Activated T-cell treated with anti-CD3 and anti-CD28 coated beads, Interleukin-2, amount 50 U/mL, for 4 hours (primary cell): ENCODE measurements at regions not wholly inside any gene's neighbourhood (a gene's known extent, or its start where the extent isn't known, plus 50 kb on each side); places are given as distances from the start of the nearest gene placed in this dataset.

Experiments
- ATAC-seq, 2 donors: fragments of 200-7000 bp; cut with Tn5 transposase; one replicate each; pipeline ENCODE4 v1.10.0; 2021
- DNase-seq: peaks from one replicate; pipeline ENCODE4 v3.0.0-alpha.2; 2020
- H3K27me3 Mint-ChIP-seq: one replicate; pipeline ENCODE4 v1.8.0; 2021; ENCODE audit warnings: low read depth, mixed read lengths
- H3K36me3 Mint-ChIP-seq: one replicate; pipeline ENCODE4 v1.8.0; 2022; ENCODE audit warnings: mixed read lengths; ENCODE audit not compliant: insufficient read depth
- H3K4me1 Mint-ChIP-seq: one replicate; pipeline ENCODE4 v1.8.0; 2021; ENCODE audit warnings: low read depth, mixed read lengths
- H3K4me3 Mint-ChIP-seq: one replicate; pipeline ENCODE4 v1.8.0; 2021; ENCODE audit warnings: mild to moderate bottlenecking, moderate library complexity, mixed read lengths
- H3K9me3 Mint-ChIP-seq: one replicate; pipeline ENCODE4 v1.8.0; 2021; ENCODE audit warnings: mixed read lengths

DNA sequence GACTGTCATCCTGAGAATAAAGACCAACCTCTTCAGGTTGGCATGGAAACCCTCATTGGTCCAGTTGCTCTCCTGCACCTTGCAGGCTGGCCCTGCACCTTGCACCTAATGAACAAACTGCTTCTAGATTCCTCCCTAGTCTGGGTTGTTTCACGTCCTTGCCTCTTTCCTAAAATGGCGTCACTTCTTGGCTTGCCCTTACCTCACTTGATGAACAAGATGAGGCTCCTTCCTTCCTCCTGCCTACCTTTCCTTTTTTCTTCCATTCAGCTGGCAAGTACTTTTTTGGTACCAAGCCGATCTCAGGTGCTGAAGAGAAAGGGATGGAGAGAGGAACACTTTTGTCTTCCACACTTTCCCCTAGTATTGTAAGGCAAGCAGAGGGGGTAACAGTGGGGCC lies 74.5 kb downstream of the MYCN start:
- peaks cover 27% of the 10 kb centered on the region for H3K27me3 Mint-ChIP-seq
- DNase-seq: no peak
- no peaks in the 10 kb centered on the region for H3K9me3 Mint-ChIP-seq
- H3K4me1 Mint-ChIP-seq: peaks cover 4% of the 10 kb centered on the region
- H3K4me3 Mint-ChIP-seq: no peak overlapping the region
- H3K36me3 Mint-ChIP-seq: no peaks in the 10 kb centered on the region
- no peak for ATAC-seq

DNA sequence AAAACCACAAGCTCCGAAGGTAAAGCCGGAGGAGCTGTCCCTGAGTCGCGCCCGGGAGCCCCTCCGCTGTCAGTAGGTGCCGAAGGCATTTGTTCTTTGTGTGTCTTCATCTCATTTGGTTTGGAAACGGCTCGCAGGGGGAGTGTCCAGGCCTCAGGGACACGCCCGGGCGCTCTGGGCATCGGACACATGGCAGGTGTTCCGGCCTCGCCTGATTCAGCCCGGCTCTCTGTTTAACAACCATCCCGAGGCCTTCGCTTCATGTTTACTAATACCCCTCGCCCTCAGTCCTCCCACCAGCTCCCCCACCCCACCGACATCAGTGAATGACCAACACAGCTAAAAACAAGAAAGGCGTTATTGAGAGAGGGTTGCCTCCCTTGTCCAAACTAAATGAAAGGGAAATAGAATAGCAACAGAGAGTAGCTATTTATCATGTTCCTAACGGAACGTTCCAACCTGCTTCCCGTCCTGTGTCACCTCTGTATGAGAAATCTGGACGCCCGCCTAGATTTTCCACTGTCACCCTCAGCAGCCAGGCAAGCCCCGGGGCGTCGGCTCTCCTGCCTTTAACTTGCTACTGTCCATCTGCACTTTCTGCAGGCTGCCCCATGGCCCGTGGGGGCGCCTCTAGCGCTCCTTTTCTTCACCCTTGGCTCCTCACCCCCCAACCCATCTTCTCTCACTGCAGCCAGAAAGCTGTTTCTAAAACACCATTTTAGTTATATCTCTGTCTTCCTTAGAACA lies 73.9 kb downstream of the MYCN start:
- H3K27me3 Mint-ChIP-seq: peaks cover 27% of the 10 kb centered on the region
- no peak for ATAC-seq
- no peaks in the 10 kb centered on the region for H3K36me3 Mint-ChIP-seq
- no peaks in the 10 kb centered on the region for H3K9me3 Mint-ChIP-seq
- no peak for DNase-seq
- peaks cover 4% of the 10 kb centered on the region for H3K4me1 Mint-ChIP-seq
- H3K4me3 Mint-ChIP-seq: no peak overlapping the region

- ATAC-seq (no peak), DNase-seq (no peak)
- Mint-ChIP-seq H3K9me3 (no peaks in the 10 kb centered on the region), H3K27me3 (peaks cover 27% of the 10 kb centered on the region), H3K36me3 (no peaks in the 10 kb centered on the region), H3K4me1 (peaks cover 4% of the 10 kb centered on the region), H3K4me3 (no peak overlapping the region)
Measured at GRCh38 chr2:16013359-16013911, 73.1 kb downstream of the MYCN start.

DNA sequence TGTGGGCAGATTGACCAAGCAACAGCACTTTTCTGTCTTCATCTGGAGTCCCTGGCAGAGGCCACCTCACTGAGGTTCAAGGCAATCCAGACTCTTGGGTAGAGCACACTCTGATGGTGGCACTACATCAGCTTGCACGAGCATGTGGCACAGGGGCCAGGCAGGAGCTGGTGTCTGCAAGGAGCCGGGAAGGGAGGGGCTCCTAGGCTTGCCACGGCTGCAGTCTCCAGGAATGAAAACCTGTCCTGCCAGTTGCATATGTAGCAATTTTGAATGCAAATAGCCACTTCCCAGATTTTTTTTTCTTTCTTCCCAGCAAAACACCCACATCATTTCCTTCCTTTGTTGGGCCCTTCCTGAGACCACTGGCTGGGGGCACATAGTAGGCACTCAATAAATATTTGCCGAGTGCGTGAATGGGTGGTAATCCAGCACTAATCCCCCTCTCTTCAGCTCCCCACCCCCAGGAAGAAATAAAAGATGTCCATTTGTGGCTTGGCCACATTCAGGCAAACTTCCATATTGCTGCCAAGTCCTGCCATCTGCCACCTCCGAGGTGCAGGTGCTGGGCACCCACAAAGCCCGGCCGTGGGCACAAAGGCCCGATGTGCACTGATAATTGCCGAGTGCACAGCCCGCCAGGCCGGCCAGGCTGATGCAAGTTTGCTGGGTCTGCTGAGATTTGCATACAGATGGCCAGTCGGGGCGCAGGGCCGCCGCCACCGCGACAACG lies 72.4 kb downstream of the MYCN start:
- H3K27me3 Mint-ChIP-seq: peaks cover 27% of the 10 kb centered on the region
- DNase-seq (no peak), ATAC-seq (no peak)
- H3K36me3 Mint-ChIP-seq: no peaks in the 10 kb centered on the region
- H3K9me3 Mint-ChIP-seq: no peaks in the 10 kb centered on the region
- no peak overlapping the region for H3K4me3 Mint-ChIP-seq
- peaks cover 4% of the 10 kb centered on the region for H3K4me1 Mint-ChIP-seq

- DNase-seq (no peak), ATAC-seq (no peak)
- Mint-ChIP-seq H3K4me3 (no peak overlapping the region), H3K4me1 (peaks cover 4% of the 10 kb centered on the region), H3K9me3 (no peaks in the 10 kb centered on the region), H3K27me3 (peaks cover 27% of the 10 kb centered on the region), H3K36me3 (no peaks in the 10 kb centered on the region)
Measured at GRCh38 chr2:16012029-16012596, 71.8 kb downstream of the MYCN start.

DNA sequence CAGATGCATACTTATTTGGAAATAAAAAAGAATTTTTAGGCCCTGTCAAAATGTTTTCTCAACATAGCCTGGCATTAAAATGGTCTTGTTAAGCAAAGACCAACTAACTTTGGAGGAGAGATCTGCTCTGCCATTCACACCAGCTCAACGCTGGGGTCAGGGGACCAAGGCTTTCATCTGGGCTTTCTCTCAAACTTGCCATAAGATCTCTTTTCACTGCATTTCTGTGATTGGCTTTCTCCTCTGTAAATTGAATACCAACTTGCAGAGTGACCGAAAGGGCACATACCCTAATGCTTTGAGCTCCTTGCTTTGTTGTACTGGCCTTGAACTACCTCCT lies 71.2 kb downstream of the MYCN start:
- ATAC-seq (no peak), DNase-seq (no peak)
- Mint-ChIP-seq H3K9me3 (no peaks in the 10 kb centered on the region), H3K4me3 (no peak overlapping the region), H3K4me1 (peaks cover 4% of the 10 kb centered on the region), H3K36me3 (no peaks in the 10 kb centered on the region), H3K27me3 (peaks cover 27% of the 10 kb centered on the region)

DNA sequence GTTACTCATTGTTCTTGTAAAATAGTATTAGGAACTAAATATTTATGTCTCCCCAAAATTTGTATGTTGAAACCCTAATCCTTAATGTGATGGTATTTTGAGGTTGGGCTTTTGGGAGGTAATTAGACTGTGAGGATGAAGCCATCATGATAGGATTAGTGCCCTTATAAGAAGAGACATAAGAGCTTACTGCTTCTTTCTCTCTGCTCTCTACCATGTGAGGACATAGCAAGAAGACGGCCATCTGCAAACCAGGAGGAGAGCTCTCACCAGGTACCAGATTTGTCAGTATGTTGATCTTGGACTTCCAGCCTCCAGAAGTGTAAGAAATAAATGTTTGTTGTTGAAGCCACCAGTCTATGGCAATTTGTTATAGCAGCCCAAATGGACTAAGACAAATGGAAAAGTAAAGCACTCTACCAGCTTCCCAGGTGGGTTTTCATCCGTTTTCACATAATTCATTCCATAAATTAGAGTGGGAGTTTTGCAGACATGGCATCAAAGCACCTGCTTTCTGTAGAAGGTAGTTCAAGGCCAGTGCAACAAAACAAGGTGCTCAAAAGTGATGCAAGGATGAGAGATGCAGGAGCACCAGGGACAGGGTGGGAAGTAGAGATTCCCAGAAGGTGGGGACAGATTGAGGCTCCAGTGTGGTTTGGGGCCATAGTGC lies 70.7 kb downstream of the MYCN start:
- Mint-ChIP-seq H3K27me3 (peaks cover 27% of the 10 kb centered on the region), H3K36me3 (no peaks in the 10 kb centered on the region), H3K9me3 (no peaks in the 10 kb centered on the region), H3K4me3 (no peak overlapping the region), H3K4me1 (peaks cover 4% of the 10 kb centered on the region)
- DNase-seq: no peak
- ATAC-seq: no peak

GRCh38 chr2:16010011-16010410 lies 69.7 kb downstream of the MYCN start:
- H3K4me1 Mint-ChIP-seq: peaks cover 4% of the 10 kb centered on the region
- H3K27me3 Mint-ChIP-seq: peaks cover 23% of the 10 kb centered on the region
- ATAC-seq (no peak), DNase-seq (no peak)
- H3K4me3 Mint-ChIP-seq: no peak overlapping the region
- no peaks in the 10 kb centered on the region for H3K36me3 Mint-ChIP-seq
- H3K9me3 Mint-ChIP-seq: no peaks in the 10 kb centered on the region

DNA sequence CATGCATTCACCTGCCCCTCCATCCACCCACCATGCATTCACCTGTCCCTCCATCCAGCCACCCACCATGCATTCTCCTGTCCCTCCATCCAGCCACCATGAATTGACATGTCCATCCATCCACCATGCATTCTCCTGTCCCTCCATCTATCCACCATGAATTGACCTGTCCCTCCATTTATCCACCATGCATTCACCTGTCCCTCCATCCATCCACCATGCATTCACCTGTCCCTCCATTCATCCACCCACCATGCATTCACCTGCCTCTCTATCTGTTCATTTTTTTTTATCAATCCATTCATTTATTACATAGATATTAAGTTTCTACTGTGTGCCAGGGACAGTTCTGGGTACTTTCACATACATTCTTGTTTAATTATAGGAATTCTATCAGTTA lies 69.2 kb downstream of the MYCN start:
- ATAC-seq (no peak), DNase-seq (no peak)
- Mint-ChIP-seq H3K27me3 (peaks cover 19% of the 10 kb centered on the region), H3K4me3 (no peak overlapping the region), H3K4me1 (peaks cover 4% of the 10 kb centered on the region), H3K36me3 (no peaks in the 10 kb centered on the region), H3K9me3 (no peaks in the 10 kb centered on the region)

GRCh38 chr2:16008856-16009255 lies 68.5 kb downstream of the MYCN start:
- Mint-ChIP-seq H3K9me3 (no peaks in the 10 kb centered on the region), H3K4me3 (no peak overlapping the region), H3K36me3 (no peaks in the 10 kb centered on the region), H3K4me1 (peaks cover 4% of the 10 kb centered on the region), H3K27me3 (peaks cover 13% of the 10 kb centered on the region)
- DNase-seq: no peak
- ATAC-seq: no peak

DNA sequence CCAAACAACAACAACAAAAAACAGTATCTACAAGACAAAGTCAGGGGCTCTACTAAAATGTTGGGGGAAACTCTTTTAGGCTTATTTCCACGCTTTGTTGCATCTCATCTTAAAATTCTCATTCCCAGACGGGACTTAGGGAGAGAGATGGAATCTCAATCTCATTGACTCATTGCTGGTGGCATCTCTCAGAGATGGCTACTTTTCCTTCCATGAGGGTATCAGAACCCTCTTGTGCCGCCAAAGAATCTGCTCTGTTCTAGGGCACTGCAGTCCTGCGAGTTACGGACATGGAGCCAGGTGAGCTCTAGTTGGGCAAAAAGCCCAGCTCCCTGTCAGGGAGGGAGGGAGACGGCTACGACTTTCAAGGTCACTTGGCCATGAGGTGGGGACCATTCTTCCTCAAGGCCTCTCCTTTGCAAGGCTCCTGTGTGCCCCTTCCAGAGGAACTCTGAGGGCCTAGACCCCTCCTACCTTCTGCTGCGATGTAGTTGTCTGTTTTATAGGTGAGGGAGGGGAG lies 68.0 kb downstream of the MYCN start:
- Mint-ChIP-seq H3K4me1 (peaks cover 1% of the 10 kb centered on the region), H3K9me3 (no peaks in the 10 kb centered on the region), H3K4me3 (no peak overlapping the region), H3K27me3 (peaks cover 8% of the 10 kb centered on the region), H3K36me3 (no peaks in the 10 kb centered on the region)
- ATAC-seq (no peak), DNase-seq (no peak)

DNA sequence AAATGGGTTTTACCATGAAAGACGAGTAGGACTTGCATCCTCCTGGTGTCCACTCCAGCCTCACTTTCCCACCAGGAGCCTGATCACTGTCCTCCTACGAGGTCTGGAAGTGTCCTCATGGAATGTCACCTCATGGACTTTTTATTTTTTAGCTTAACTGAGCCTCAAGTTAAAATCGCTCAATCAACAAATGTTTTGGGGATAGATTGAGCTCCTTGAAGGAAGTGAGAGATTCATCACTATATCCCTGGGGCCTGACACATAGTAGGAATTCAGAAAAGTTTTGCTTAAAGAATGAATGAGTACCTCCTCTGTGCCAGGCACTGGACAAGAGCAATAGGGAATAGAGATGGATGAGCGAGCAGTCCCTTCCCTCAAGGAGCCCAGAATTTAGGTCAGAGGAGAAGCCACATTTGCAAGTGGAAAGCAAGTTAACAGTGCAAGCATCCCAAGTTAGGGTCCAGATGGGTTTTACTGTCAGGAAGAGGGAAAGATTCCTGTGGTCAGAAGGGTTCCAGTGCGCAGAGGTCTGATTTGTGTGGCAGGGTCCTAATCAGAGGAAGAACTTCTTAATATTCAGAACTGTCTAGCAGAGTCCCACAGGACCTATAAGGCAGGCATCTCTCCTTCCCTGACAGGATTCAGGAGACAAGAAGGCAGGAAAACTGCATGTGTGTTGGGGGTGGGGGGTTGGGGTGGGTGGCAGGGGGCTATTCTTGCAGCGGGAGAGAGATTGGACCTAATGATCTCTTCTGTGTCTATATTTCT lies 67.0 kb downstream of the MYCN start:
- Mint-ChIP-seq H3K4me1 (no peaks in the 10 kb centered on the region), H3K36me3 (no peaks in the 10 kb centered on the region), H3K27me3 (peaks cover under 1% of the 10 kb centered on the region), H3K4me3 (no peak overlapping the region), H3K9me3 (no peaks in the 10 kb centered on the region)
- no peak for DNase-seq
- no peak for ATAC-seq

- no peak for DNase-seq
- Mint-ChIP-seq H3K27me3 (no peaks in the 10 kb centered on the region), H3K4me3 (no peak overlapping the region), H3K9me3 (no peaks in the 10 kb centered on the region), H3K36me3 (no peaks in the 10 kb centered on the region), H3K4me1 (no peaks in the 10 kb centered on the region)
- ATAC-seq: no peak
Measured at GRCh38 chr2:16006537-16007166, 66.3 kb downstream of the MYCN start.
